WI38 (cell line): ENCODE measurements at regions not wholly inside any gene's neighbourhood (a gene's known extent, or its start where the extent isn't known, plus 50 kb on each side); places are given as distances from the start of the nearest gene placed in this dataset.

ENCODE experiments used
- H3K4me3 ChIP-seq: 2 replicates; pipeline ENCODE4 v1.5.1; 2011; ENCODE audit warnings: low read depth, mild to moderate bottlenecking, control low read depth, low read length
- TF ChIP-seq, protein P1 (sequence below): IDR thresholded peaks from 2 replicates; pipeline ENCODE4 v1.5.1; 2012; ENCODE audit warnings: low read depth, mild to moderate bottlenecking, control low read depth, low read length

DNA sequence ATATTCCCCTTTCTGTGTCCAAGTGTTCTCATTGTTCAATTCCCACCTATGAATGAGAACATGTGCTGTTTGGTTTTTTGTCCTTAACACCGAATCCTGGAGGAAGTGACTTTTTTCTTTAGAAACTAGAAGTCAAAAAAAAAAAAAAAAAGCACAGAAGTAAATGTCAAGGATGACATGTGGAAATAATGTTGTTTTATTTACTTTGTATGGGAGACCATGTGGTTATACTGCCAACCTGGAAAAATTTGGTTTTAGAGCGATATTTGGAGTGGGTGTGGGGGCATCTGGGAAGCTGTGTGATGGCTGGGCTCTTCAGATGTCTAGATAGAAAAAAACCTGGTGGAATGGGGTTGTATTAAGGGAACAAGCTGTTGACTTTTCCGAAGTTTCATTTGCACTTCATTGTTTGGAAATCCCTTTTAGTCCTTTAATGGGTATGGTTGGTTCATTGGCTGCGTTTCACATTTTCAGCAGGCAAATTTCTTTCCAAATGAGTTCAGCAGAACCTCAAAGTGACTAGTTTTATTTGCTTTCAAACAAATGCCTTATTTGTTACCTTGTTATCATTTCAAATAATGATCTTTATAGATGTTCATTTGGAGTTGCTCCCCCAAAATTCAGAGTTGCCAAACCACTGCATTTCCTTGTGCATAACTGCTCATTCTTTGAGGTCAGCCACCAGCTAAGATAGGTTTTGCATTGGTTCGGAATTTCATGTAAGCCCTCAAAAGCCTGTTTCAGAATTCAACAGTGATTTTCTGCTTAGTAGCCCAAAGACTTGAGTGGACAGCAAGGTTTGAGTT is 508.2 kb downstream of the METTL15 start:
- TF ChIP-seq, protein P1, sequence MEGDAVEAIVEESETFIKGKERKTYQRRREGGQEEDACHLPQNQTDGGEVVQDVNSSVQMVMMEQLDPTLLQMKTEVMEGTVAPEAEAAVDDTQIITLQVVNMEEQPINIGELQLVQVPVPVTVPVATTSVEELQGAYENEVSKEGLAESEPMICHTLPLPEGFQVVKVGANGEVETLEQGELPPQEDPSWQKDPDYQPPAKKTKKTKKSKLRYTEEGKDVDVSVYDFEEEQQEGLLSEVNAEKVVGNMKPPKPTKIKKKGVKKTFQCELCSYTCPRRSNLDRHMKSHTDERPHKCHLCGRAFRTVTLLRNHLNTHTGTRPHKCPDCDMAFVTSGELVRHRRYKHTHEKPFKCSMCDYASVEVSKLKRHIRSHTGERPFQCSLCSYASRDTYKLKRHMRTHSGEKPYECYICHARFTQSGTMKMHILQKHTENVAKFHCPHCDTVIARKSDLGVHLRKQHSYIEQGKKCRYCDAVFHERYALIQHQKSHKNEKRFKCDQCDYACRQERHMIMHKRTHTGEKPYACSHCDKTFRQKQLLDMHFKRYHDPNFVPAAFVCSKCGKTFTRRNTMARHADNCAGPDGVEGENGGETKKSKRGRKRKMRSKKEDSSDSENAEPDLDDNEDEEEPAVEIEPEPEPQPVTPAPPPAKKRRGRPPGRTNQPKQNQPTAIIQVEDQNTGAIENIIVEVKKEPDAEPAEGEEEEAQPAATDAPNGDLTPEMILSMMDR: no peak
- H3K4me3 ChIP-seq: no peak overlapping the region

DNA sequence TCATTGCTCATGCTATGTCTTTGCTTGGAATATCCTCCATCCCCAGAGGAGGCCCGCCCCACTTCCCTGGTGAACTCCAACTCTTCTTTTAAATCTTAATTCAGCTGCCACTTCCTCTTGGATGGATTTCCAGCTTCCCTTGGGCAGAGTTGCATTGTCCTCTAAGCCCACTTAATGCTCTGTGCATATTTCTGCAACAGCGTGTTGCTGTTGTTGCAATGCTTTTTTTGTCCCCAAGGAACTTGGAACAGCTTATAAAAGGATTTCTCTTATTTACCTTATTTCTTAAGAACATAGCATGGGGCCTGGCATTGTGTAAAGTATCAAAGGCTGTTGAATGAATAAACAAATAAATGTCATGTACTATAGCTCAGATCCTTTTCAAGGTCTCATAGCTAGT is 507.4 kb downstream of the METTL15 start:
- TF ChIP-seq, protein P1: no peak
- no peak overlapping the region for H3K4me3 ChIP-seq

DNA sequence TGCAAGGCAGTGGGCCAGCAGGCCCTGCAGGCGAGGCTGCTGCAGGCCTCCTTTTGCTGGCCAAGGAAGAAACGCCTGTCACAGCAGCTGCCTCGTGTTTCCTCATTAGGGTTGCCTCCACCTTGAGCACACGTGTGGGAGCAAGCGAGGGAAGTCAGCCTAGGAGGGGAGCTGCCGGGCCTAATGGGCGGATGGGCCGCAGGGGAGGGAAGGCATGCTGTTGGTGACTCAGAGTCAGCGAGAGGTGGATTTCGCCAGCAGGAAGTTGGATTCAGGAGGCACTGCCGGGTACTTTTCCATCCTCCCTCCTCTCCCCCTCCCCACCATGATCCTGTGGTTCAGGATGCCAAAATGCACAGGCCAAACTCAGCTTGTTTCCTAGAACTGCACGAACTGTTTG is 498.7 kb downstream of the METTL15 start:
- TF ChIP-seq, protein P1: no peak
- H3K4me3 ChIP-seq: no peak overlapping the region

DNA sequence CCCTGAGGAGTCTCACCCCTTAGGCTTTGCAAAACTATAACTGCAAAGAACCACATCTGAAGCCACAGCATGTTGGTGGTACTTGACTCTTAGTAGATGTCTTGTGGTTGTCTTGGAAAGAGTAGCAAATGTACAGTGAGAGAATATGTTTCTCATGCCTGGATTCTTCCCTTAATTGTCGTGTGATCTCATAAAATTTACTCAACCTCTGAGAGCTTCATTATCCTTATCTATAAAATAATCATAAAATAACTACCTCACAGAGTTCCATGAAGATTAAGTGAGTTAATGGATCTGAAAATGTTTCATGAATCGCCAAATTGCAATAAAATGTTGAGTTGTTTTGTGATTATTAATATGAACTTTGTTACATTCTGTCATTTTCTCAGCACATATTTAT is 491.5 kb downstream of the METTL15 start:
- H3K4me3 ChIP-seq: no peak overlapping the region
- TF ChIP-seq, protein P1: no peak

DNA sequence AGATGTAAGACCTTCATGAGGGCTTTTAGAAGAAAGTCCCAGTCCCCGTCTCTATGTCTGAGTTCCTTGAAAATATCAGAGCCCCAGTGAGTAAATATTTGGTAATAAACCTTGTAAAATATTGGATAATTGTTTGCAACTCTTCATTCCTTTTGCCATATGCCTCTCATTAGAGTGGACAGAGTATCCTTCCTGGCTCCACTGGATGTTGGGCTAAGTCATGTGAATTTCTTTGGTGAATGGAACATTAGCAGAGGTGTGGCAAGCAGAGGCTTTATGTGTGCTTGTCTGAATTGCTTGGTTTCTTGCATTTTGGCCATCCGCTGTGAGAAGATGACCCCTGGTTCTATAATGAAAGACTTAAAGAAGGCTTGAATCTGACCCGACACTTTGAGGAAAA is 490.3 kb downstream of the METTL15 start:
- TF ChIP-seq, protein P1: no peak
- H3K4me3 ChIP-seq: no peak overlapping the region

DNA sequence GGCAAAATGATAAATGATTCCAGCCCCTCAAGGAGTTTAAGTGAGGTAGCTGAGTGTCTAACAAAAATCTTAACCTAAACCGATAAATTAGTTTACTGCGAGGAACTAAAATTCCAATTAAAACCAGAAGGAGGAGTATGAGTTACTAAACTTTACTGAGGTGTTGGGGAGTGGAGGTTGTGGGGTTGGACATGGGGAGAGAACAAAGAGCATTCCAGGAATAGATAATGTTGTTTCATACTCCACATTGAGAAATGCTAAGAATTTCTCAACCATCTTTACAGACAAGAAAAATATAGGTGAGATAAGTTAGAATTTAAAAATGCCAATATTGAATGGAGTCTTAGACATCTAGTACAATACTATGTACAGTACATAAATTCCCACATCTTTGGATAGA is 488.6 kb downstream of the METTL15 start:
- H3K4me3 ChIP-seq: no peak overlapping the region
- TF ChIP-seq, protein P1: no peak

DNA sequence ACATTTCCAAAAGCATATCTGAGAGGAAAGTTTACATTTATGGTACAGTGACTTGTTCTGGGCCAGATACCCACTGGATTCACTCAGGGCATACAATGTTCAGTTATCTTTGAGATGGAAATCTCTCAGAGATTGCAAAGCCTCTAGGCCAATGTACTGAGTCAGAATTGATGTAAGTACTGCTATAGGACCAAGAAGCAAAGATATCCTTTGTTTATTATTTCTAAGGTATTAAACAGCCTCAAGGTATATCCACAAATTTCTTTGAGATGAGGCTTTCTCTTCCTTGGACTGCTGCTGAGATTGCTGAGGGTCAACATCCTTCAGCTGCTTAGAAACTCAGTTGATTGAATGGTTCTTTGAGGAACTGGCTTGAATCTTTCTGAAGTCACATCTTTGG is 484.0 kb downstream of the METTL15 start:
- TF ChIP-seq, protein P1: no peak
- no peak overlapping the region for H3K4me3 ChIP-seq
